Keratinocyte (primary cell): ENCODE measurements at regions not wholly inside any gene's neighbourhood (a gene's known extent, or its start where the extent isn't known, plus 50 kb on each side); places are given as distances from the start of the nearest gene placed in this dataset.

Experiments
- DNase-seq: peaks from one replicate; pipeline ENCODE4 v3.0.0-alpha.2; 2011; ENCODE audit warnings: low read depth, missing footprints, low spot score
- FAIRE-seq: peaks from 2 replicates; lab custom pipeline; 2011; peaks lifted over from hg19 to GRCh38; lab: Jason Lieb, UNC
- H2AFZ ChIP-seq: 2 replicates; pipeline ENCODE4 v1.6.0; 2012; ENCODE audit warnings: low read length, control low read depth, inconsistent platforms; ENCODE audit not compliant: control insufficient read depth
- H3K27ac ChIP-seq: 2 replicates; pipeline ENCODE4 v1.5.1; 2011; ENCODE audit warnings: low read length; ENCODE audit not compliant: control insufficient read depth, insufficient read depth
- H3K27me3 ChIP-seq: 3 replicates; pipeline ENCODE4 v1.6.0; 2011; ENCODE audit warnings: low read length; ENCODE audit not compliant: control insufficient read depth, insufficient read depth; ENCODE audit errors: extremely low read depth
- H3K36me3 ChIP-seq, 2 experiments: 2 replicates in 1 of 2; 3 replicates in 1 of 2; pipeline ENCODE4 v1.5.1; 2011; ENCODE audit warnings: low read length in 2 of 2, mild to moderate bottlenecking in 1 of 2; ENCODE audit not compliant: control insufficient read depth in 2 of 2, insufficient read depth in 2 of 2; ENCODE audit errors: extremely low read depth in 1 of 2
- H3K4me1 ChIP-seq: 3 replicates; pipeline ENCODE4 v1.5.1; 2011; ENCODE audit warnings: low read length; ENCODE audit not compliant: control insufficient read depth, insufficient read depth; ENCODE audit errors: extremely low read depth
- H3K4me2 ChIP-seq: 3 replicates; pipeline ENCODE4 v1.6.0; 2011; ENCODE audit warnings: low read depth, low read length; ENCODE audit not compliant: control insufficient read depth, insufficient read depth; ENCODE audit errors: extremely low read depth
- H3K4me3 ChIP-seq, 3 experiments: fragments of 200-600 bp in 1 of 3; sonication (generic) in 1 of 3; 2 replicates in 2 of 3; 3 replicates in 1 of 3; pipeline ENCODE4 v1.5.1; 2011 to 2016; ENCODE audit warnings: low read length in 3 of 3, mild to moderate bottlenecking in 3 of 3, control low read depth in 2 of 3, inconsistent platforms in 1 of 3, low read depth in 1 of 3, mixed read lengths in 1 of 3, mixed run types in 1 of 3, moderate library complexity in 1 of 3; ENCODE audit not compliant: control insufficient read depth in 2 of 3, insufficient read depth in 2 of 3; ENCODE audit errors: extremely low read depth in 1 of 3
- H3K79me2 ChIP-seq: 2 replicates; pipeline ENCODE4 v1.6.0; 2012; ENCODE audit warnings: low read length; ENCODE audit not compliant: control insufficient read depth, insufficient read depth
- H3K9ac ChIP-seq: 3 replicates; pipeline ENCODE4 v1.6.0; 2011; ENCODE audit warnings: low read length; ENCODE audit not compliant: control insufficient read depth, insufficient read depth; ENCODE audit errors: extremely low read depth
- H3K9me1 ChIP-seq: 3 replicates; pipeline ENCODE4 v1.6.0; 2011; ENCODE audit warnings: low read length; ENCODE audit not compliant: control insufficient read depth, insufficient read depth; ENCODE audit errors: extremely low read depth
- H3K9me3 ChIP-seq: 2 replicates; pipeline ENCODE4 v1.5.1; 2012; ENCODE audit warnings: low read depth, low read length; ENCODE audit not compliant: control insufficient read depth
- H4K20me1 ChIP-seq: 3 replicates; pipeline ENCODE4 v1.6.0; 2011; ENCODE audit warnings: low read length; ENCODE audit not compliant: control insufficient read depth, insufficient read depth; ENCODE audit errors: extremely low read depth
- EZH2 ChIP-seq: IDR thresholded peaks from one replicate; pipeline ENCODE4 v1.6.1; 2012; ENCODE audit warnings: inconsistent platforms, mild to moderate bottlenecking, low read length, moderate library complexity
- dilution Hi-C: fragments of 300-500 bp; cut with MboI; formaldehyde crosslinking; loops from one replicate; pipeline ENCODE4 v1.7.0; 2020; ENCODE audit warnings: low sequenced_read_pairs; ENCODE audit not compliant: extremely low pct_ligation_motif_present
- TF ChIP-seq, protein P1 (sequence below), 3 experiments: IDR thresholded peaks in 1 of 3; conservative IDR thresholded peaks in 1 of 3; optimal IDR thresholded peaks in 1 of 3; 2 replicates in 2 of 3; 3 replicates in 1 of 3; pipeline versions ENCODE3 to v1.5.1; 2011; ENCODE audit warnings: low read length in 3 of 3, mild to moderate bottlenecking in 3 of 3, moderate library complexity in 2 of 3, control low read depth in 1 of 3, inconsistent platforms in 1 of 3; ENCODE audit not compliant: insufficient read depth in 2 of 3; ENCODE audit errors: extremely low read depth in 1 of 3

DNA sequence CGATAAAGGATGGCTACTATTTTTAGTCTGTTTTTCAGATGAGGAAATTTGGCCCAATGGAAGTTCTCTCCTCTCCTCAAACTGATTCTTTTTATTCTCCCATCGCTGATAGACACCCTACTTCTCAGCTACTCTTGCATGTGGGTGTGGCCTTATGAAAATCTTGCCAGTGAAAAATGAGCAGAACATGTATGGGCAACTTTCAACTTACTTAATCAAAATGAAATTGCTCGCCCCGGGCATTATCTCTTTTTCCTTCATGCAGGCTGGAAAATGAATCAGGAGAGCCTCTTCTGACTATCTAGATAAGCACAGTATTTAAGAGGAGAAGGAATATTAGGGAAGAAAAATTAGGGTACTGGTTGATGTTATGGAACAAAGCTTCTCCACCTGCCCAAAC, 2354.7 kb upstream of the RAG2 start:
- no peaks in the 10 kb centered on the region for H3K36me3 ChIP-seq
- H3K27ac ChIP-seq: no peak overlapping the region
- DNase-seq: peak; percentile 32
- H3K4me3 ChIP-seq: no peak overlapping the region
- no peaks in the 10 kb centered on the region for H3K9me1 ChIP-seq
- H3K79me2 ChIP-seq: no peaks in the 10 kb centered on the region
- H3K9me3 ChIP-seq: no peaks in the 10 kb centered on the region
- peaks cover 8% of the 10 kb centered on the region for H3K4me1 ChIP-seq
- TF ChIP-seq, protein P1, sequence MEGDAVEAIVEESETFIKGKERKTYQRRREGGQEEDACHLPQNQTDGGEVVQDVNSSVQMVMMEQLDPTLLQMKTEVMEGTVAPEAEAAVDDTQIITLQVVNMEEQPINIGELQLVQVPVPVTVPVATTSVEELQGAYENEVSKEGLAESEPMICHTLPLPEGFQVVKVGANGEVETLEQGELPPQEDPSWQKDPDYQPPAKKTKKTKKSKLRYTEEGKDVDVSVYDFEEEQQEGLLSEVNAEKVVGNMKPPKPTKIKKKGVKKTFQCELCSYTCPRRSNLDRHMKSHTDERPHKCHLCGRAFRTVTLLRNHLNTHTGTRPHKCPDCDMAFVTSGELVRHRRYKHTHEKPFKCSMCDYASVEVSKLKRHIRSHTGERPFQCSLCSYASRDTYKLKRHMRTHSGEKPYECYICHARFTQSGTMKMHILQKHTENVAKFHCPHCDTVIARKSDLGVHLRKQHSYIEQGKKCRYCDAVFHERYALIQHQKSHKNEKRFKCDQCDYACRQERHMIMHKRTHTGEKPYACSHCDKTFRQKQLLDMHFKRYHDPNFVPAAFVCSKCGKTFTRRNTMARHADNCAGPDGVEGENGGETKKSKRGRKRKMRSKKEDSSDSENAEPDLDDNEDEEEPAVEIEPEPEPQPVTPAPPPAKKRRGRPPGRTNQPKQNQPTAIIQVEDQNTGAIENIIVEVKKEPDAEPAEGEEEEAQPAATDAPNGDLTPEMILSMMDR (optimal IDR thresholded peaks at IDR 0.05 in 1 of 3, IDR thresholded peaks at IDR 0.05 in 1 of 3, conservative IDR thresholded peaks at IDR 0.05 in 1 of 3; ENCODE audit: extremely low read depth in 1 of 3, insufficient read depth in 2 of 3, low read length in 3 of 3): no peak
- no peak for TF ChIP-seq EZH2
- peak overlapping the region; percentile 67 for H2AFZ ChIP-seq
- H4K20me1 ChIP-seq: no peaks in the 10 kb centered on the region
- peak overlapping the region; percentile 31 for H3K4me2 ChIP-seq
- H3K27me3 ChIP-seq: no peaks in the 10 kb centered on the region
- FAIRE-seq: peak; percentile 77
- dilution Hi-C loops: no loop called here
- no peak overlapping the region for H3K9ac ChIP-seq

DNA sequence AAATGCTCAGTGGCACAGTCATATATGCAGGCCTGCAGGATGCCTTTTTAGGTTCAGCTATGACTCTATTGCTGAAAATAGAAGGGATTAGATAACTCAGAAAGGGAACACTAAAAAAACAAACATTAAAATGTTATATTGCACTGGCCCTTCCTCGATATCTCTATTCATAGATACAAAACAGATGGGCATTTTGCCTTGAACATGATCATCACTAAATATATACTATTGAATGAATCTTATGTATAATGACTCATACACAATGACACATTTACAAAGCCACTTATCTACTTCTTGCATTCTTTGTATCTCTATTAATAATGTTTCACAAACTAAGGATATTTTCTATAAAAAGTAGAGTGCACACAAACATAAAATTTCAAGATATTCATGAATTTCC, 2352.8 kb upstream of the RAG2 start:
- H3K4me2 ChIP-seq: no peak overlapping the region
- no peak for DNase-seq
- no peak overlapping the region for H2AFZ ChIP-seq
- H4K20me1 ChIP-seq: no peaks in the 10 kb centered on the region
- H3K9me1 ChIP-seq: no peaks in the 10 kb centered on the region
- no peak for TF ChIP-seq EZH2
- TF ChIP-seq, protein P1 (optimal IDR thresholded peaks at IDR 0.05 in 1 of 3, IDR thresholded peaks at IDR 0.05 in 1 of 3, conservative IDR thresholded peaks at IDR 0.05 in 1 of 3; ENCODE audit: extremely low read depth in 1 of 3, insufficient read depth in 2 of 3, low read length in 3 of 3): no peak
- no peaks in the 10 kb centered on the region for H3K79me2 ChIP-seq
- no peak overlapping the region for H3K4me3 ChIP-seq
- H3K9me3 ChIP-seq: no peaks in the 10 kb centered on the region
- dilution Hi-C loops: no loop called here
- no peaks in the 10 kb centered on the region for H3K27me3 ChIP-seq
- no peak overlapping the region for H3K9ac ChIP-seq
- H3K36me3 ChIP-seq: no peaks in the 10 kb centered on the region
- H3K4me1 ChIP-seq: peaks cover 8% of the 10 kb centered on the region
- H3K27ac ChIP-seq: no peak overlapping the region
- FAIRE-seq: no peak
